ENCODE measurements at regions not wholly inside any gene's neighbourhood (a gene's known extent, or its start where the extent isn't known, plus 50 kb on each side); places are given as distances from the start of the nearest gene placed in this dataset.
"Not testable (repeated sequence)": the region's sequence is repeated elsewhere in the genome, so short reads cannot be mapped to it uniquely, and the experiment has no call there.

- no peaks in the 10 kb centered on the region for H3K9me3 Mint-ChIP-seq
- no peak for DNase-seq (ENCODE audit: low spot score in 2 of 2)
- H3K27ac Mint-ChIP-seq: no peak overlapping the region
- no peaks in the 10 kb centered on the region for H3K36me3 Mint-ChIP-seq
- no peak overlapping the region for H3K4me3 Mint-ChIP-seq
- no peak for ATAC-seq
- H3K4me1 Mint-ChIP-seq: no peaks in the 10 kb centered on the region
Observed at GRCh38 chr5:3337812-3338541, 257.7 kb upstream of the IRX1 start.

- no peak overlapping the region for H3K27ac Mint-ChIP-seq
- no peaks in the 10 kb centered on the region for H3K9me3 Mint-ChIP-seq
- DNase-seq (ENCODE audit: low spot score in 2 of 2) (no peak), ATAC-seq (no peak)
- H3K4me3 Mint-ChIP-seq: no peak overlapping the region
- H3K4me1 Mint-ChIP-seq: no peaks in the 10 kb centered on the region
- no peaks in the 10 kb centered on the region for H3K36me3 Mint-ChIP-seq
Observed at GRCh38 chr5:3336666-3337065, 259.0 kb upstream of the IRX1 start.

DNA sequence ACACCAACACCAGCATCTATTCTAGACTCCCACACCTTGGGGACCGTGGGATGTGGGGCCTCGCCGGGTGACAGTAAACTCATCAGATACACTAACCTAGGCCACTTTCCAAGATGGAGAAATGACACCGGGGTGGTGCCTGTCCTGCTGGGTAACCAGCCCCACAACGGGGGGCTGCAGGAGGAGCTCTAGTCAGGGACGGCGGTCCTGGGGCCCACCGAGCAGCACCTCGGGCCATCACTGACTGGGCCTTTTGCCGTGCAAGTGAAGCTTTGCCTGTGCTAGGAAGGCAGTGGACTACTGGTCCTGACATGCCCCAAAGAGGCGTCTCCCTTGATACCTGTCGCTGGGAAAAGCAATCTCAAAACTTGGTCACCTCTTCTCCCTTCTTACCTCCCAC, 260.3 kb upstream of the IRX1 start:
- no peak overlapping the region for H3K4me3 Mint-ChIP-seq
- no peaks in the 10 kb centered on the region for H3K36me3 Mint-ChIP-seq
- no peaks in the 10 kb centered on the region for H3K9me3 Mint-ChIP-seq
- no peak overlapping the region for H3K27ac Mint-ChIP-seq
- ATAC-seq (no peak), DNase-seq (ENCODE audit: low spot score in 2 of 2) (no peak)
- no peaks in the 10 kb centered on the region for H3K4me1 Mint-ChIP-seq

DNA sequence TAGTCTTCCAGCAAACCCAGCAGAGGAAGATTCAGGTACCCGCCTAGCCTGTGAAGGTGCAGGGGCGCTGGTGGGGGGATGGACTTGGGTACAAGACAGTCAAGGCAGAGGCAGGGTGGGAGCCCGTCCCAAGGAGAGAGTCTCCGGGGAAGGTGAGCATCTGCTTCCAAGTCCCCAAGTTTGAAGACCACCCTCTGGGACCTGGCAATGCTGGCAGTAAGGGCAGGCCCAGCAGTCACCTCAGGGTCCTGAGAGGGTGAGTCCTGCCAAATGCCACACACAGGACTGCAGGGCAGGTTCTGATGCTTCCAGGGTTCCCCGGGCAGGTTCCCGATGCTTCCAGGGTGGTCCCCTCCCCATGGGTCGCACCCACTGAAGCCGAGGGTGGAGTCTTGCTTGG, 261.8 kb upstream of the IRX1 start:
- H3K4me3 Mint-ChIP-seq: no peak overlapping the region
- no peaks in the 10 kb centered on the region for H3K36me3 Mint-ChIP-seq
- DNase-seq (ENCODE audit: low spot score in 2 of 2) (no peak), ATAC-seq (no peak)
- no peaks in the 10 kb centered on the region for H3K9me3 Mint-ChIP-seq
- H3K4me1 Mint-ChIP-seq: no peaks in the 10 kb centered on the region
- no peak overlapping the region for H3K27ac Mint-ChIP-seq

- no peak overlapping the region for H3K4me3 Mint-ChIP-seq
- H3K27ac Mint-ChIP-seq: no peak overlapping the region
- no peaks in the 10 kb centered on the region for H3K36me3 Mint-ChIP-seq
- ATAC-seq (no peak), DNase-seq (ENCODE audit: low spot score in 2 of 2) (no peak)
- no peaks in the 10 kb centered on the region for H3K9me3 Mint-ChIP-seq
- no peaks in the 10 kb centered on the region for H3K4me1 Mint-ChIP-seq
Observed at GRCh38 chr5:3333105-3333504, 262.5 kb upstream of the IRX1 start.

DNA sequence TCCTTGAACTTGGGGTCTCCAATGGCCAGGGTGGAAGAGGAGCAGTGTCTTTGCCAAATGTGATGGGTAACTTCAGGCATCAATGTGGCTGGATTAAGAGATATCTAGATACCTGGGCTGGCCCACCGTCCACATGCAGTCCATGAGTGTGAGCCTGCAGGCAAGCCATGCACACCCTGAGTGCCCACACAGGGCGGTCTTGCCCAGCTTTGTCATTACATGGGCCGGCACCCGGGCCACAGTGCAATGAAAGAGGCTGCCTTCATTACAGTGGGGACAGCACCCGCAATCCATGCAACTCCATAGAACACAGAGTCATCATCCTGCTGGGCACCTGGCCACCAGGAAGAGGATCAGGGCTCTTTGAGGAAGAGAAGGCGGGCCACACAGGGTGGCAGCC, 263.8 kb upstream of the IRX1 start:
- Mint-ChIP-seq H3K36me3 (no peaks in the 10 kb centered on the region), H3K27ac (no peak overlapping the region), H3K4me3 (no peak overlapping the region), H3K4me1 (no peaks in the 10 kb centered on the region), H3K9me3 (no peaks in the 10 kb centered on the region)
- DNase-seq (ENCODE audit: low spot score in 2 of 2) (no peak), ATAC-seq (no peak)

DNA sequence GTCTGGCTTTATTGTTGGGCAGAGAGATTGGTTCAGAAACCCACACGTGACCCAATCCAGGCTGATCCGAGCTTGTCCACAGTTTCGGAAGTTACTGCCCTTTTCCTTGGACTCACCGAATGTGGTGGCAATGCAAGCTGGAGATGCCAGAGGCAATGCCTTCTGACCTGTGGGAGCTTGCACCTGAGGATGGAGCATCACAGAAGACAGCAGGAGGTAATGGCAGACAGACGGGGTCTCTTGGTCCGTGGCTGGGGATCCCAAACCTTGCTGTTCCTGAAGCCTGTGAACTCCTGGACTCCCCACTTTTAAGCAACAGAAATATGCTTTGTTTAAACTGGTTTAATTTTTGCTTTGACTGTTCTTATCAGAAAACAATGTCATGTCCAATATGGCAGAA, 265.2 kb upstream of the IRX1 start:
- ATAC-seq (no peak), DNase-seq (ENCODE audit: low spot score in 2 of 2) (no peak)
- Mint-ChIP-seq H3K4me3 (no peak overlapping the region), H3K9me3 (no peaks in the 10 kb centered on the region), H3K27ac (no peak overlapping the region), H3K4me1 (no peaks in the 10 kb centered on the region), H3K36me3 (no peaks in the 10 kb centered on the region)

DNA sequence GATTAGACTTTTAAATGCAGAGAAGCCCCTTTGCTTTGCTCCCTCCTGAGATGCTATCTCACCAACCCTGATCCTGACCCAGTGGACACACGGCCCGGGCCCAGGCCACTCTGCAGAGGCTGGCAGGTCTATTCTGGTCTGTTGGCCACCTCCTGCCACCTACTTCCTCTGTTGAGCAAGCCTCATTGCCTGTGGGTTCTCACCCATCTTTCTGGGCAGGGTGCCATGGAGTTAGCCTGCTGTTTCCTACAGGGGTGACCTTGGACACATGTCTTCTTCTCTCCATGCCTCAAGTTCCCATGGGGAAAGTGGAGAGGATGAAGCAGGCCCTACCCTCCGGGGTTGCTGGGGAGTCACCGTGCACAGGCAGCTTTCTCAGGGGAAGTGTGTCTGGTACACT, 266.2 kb upstream of the IRX1 start:
- no peak overlapping the region for H3K4me3 Mint-ChIP-seq
- H3K27ac Mint-ChIP-seq: no peak overlapping the region
- no peaks in the 10 kb centered on the region for H3K9me3 Mint-ChIP-seq
- no peak for DNase-seq (ENCODE audit: low spot score in 2 of 2)
- no peak for ATAC-seq
- H3K36me3 Mint-ChIP-seq: no peaks in the 10 kb centered on the region
- H3K4me1 Mint-ChIP-seq: no peaks in the 10 kb centered on the region

GRCh38 chr5:3326841-3327232, 268.8 kb upstream of the IRX1 start:
- no peaks in the 10 kb centered on the region for H3K9me3 Mint-ChIP-seq
- H3K4me1 Mint-ChIP-seq: no peaks in the 10 kb centered on the region
- no peak for DNase-seq (ENCODE audit: low spot score in 2 of 2)
- H3K36me3 Mint-ChIP-seq: no peaks in the 10 kb centered on the region
- no peak overlapping the region for H3K27ac Mint-ChIP-seq
- no peak overlapping the region for H3K4me3 Mint-ChIP-seq
- ATAC-seq: no peak

DNA sequence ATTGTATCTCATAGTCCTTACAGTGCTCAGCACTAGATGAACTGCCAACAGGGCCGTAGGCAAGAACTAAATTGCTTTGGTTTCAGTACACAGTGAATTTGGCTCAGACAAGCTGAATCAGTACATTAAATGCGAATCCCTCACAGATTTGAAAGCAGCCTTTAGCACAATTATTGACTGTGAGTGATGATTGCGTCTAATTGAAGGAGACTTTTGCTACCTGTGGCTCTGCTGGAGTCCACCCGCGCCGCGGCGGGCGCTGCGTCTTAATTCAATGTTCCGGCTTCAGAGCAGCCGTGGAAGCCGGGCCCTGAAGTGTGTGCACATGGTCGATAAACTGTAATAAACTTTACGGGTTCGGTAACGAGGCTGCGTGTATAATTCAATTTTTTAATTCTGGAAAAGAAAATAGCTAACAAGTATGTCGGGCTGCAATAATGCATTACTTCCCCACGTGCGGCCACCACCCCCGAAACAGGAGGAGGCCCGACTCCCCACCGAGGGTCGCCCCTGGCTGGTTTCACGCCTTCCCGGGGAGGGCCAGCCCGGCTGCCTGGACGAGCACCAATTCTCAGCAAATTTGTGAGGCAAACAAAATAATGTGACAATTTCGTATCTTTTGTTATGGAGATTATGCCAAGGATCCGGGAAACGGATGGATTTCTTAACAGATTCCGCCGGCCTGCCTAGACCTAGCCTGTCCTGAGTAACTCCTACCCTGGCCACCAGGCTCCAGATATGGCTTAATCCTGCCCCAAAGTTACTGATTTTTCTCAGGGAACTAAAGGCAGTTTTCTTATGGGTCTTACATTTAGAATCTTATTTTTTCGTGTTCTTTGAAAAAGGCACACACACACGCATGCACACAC, 269.4 kb upstream of the IRX1 start:
- H3K36me3 Mint-ChIP-seq: no peaks in the 10 kb centered on the region
- H3K4me3 Mint-ChIP-seq: no peak overlapping the region

GRCh38 chr5:3325201-3325971, 270.2 kb upstream of the IRX1 start:
- no peak overlapping the region for H3K4me3 Mint-ChIP-seq
- no peak for ATAC-seq
- H3K27ac Mint-ChIP-seq: no peak overlapping the region

More for the DNA sequence above, 269.4 kb upstream of the IRX1 start:
- no peaks in the 10 kb centered on the region for H3K4me1 Mint-ChIP-seq
- DNase-seq (ENCODE audit: low spot score in 2 of 2): no peak
- H3K9me3 Mint-ChIP-seq: no peaks in the 10 kb centered on the region
- no peak for ATAC-seq
- H3K27ac Mint-ChIP-seq: no peak overlapping the region

DNA sequence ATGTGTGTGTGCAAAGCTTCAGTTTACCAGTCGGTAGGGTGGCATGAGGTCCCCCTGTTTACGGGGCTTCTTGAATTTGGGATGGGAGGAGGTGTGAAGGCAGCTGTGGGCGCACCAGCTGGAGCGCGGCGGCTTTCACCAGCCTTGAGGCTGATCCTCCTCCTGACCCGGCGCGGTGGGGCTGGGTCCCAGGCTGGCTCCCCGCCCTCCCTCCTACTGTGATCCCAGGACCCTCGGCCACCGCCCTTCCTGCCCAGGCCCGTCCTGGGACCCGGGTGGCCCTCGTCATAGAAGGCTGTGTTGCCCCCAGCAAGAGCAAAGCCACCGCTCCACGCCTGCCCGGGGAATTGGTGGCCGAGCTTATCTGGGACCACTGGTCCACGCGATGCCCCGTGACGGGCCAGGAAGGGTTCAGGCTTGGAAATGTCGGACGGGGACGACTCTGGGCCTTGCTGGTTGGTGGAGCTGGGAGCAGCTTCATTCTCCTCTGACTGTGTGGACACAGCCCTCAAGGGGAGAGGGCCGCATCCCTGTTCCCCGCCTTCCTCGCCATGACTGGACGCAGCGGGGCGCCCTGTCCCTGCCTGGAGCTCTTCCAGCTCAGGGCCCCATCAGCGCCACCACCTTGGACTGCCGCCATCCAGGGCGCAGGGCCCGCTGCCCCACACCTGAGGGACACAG, 271.1 kb upstream of the IRX1 start:
- H3K4me3 Mint-ChIP-seq: no peak overlapping the region
- H3K4me1 Mint-ChIP-seq: no peaks in the 10 kb centered on the region
- no peaks in the 10 kb centered on the region for H3K9me3 Mint-ChIP-seq
- no peak for DNase-seq (ENCODE audit: low spot score in 2 of 2)
- no peaks in the 10 kb centered on the region for H3K36me3 Mint-ChIP-seq
- no peak overlapping the region for H3K27ac Mint-ChIP-seq
- peak; percentile 16 for ATAC-seq

More at GRCh38 chr5:3325201-3325971, 270.2 kb upstream of the IRX1 start:
- H3K4me1 Mint-ChIP-seq: no peaks in the 10 kb centered on the region
- no peaks in the 10 kb centered on the region for H3K36me3 Mint-ChIP-seq
- no peaks in the 10 kb centered on the region for H3K9me3 Mint-ChIP-seq
- no peak for DNase-seq (ENCODE audit: low spot score in 2 of 2)

DNA sequence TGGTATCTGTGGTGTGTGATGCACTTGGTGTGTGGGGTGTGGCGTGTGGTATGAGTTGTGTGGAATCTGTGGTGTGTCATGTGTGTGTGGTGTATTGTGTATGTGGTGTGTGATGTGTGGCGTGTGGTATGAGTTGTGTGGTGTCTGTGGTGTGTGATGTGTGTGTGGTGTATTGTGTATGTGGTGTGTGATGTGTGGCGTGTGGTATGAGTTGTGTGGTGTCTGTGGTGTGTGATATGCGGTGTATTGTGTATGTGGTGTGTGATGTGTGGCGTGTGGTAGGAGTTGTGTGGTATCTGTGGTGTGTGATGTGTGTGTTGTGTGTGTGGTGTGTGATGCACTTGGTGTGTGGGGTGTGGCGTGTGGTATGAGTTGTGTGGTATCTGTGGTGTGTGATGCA, 271.7 kb upstream of the IRX1 start:
- H3K9me3 Mint-ChIP-seq; ATAC-seq; H3K36me3 Mint-ChIP-seq; H3K27ac Mint-ChIP-seq; DNase-seq (ENCODE audit: low spot score in 2 of 2); H3K4me1 Mint-ChIP-seq; H3K4me3 Mint-ChIP-seq: not testable (repeated sequence)

DNA sequence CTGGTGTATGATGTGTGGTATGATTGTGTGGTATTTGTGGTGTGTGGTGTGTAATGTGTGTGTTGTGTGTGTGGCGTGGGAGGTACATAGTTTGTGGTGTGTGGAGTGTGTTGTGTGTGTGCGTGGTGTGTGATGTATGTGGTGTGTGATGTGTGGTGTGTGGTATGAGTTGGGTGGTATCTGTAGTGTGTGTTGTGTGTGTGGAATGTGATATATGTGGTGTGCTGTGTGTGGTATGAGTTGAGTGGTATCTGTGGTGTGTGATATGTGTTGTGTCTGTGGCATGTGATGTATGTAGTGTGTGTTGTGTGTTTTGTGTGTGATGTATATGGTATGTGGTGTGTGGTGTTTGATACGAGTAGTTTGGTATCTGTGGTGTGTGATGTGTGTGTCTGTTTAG, 272.5 kb upstream of the IRX1 start:
- Mint-ChIP-seq H3K9me3 (no peaks in the 10 kb centered on the region), H3K27ac (no peak overlapping the region), H3K4me1 (no peaks in the 10 kb centered on the region), H3K36me3 (no peaks in the 10 kb centered on the region), H3K4me3 (no peak overlapping the region)
- DNase-seq (ENCODE audit: low spot score in 2 of 2) (no peak), ATAC-seq (no peak)

- Mint-ChIP-seq H3K4me3 (no peak overlapping the region), H3K27ac (no peak overlapping the region), H3K9me3 (no peaks in the 10 kb centered on the region), H3K36me3 (no peaks in the 10 kb centered on the region), H3K4me1 (no peaks in the 10 kb centered on the region)
- ATAC-seq (no peak), DNase-seq (ENCODE audit: low spot score in 2 of 2) (no peak)
Observed at GRCh38 chr5:3322642-3323041, 273.0 kb upstream of the IRX1 start.
